OCI-LY1 (cell line): ENCODE measurements at regions not wholly inside any gene's neighbourhood (a gene's known extent, or its start where the extent isn't known, plus 50 kb on each side); places are given as distances from the start of the nearest gene placed in this dataset.

Source experiments
- EZH2 ChIP-seq: fragments of 200-600 bp; sonication (generic), shearing (Covaris generic); IDR thresholded peaks from 2 replicates; pipeline ENCODE4 v1.8.0; 2017; ENCODE audit warnings: borderline replicate concordance, mixed run types, mild to moderate bottlenecking, antibody characterized with exemption, low read length, moderate library complexity, mixed read lengths
- TF ChIP-seq, protein P1 (sequence below): fragments of 200-600 bp; sonication (generic), shearing (Covaris generic); IDR thresholded peaks from 2 replicates; pipeline ENCODE4 v1.5.1; 2017; ENCODE audit warnings: mild to moderate bottlenecking, antibody characterized with exemption, low read length, moderate library complexity, mixed read lengths

DNA sequence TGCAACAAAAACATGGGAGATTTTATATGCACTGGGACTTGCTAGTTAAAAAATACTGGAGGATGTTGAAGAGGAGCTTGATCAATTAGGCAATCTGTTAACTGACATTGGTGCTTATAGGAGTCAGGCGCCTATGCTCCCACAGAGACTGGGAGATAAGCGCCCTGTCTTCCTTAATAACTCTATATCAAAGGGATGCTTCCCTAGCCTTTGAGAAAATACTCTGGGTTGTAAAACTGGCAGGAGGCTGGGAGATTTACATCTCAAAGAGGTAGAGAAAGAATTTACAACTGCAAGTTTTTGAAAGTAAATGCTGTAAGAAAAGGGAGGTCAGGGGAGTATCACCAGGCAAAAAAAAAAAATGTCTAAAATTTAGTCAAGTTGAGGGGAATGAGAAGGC is 325.4 kb downstream of the PCDH10 start:
- TF ChIP-seq, protein P1, sequence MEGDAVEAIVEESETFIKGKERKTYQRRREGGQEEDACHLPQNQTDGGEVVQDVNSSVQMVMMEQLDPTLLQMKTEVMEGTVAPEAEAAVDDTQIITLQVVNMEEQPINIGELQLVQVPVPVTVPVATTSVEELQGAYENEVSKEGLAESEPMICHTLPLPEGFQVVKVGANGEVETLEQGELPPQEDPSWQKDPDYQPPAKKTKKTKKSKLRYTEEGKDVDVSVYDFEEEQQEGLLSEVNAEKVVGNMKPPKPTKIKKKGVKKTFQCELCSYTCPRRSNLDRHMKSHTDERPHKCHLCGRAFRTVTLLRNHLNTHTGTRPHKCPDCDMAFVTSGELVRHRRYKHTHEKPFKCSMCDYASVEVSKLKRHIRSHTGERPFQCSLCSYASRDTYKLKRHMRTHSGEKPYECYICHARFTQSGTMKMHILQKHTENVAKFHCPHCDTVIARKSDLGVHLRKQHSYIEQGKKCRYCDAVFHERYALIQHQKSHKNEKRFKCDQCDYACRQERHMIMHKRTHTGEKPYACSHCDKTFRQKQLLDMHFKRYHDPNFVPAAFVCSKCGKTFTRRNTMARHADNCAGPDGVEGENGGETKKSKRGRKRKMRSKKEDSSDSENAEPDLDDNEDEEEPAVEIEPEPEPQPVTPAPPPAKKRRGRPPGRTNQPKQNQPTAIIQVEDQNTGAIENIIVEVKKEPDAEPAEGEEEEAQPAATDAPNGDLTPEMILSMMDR: no peak
- no peak for TF ChIP-seq EZH2
